ENCODE measurements at regions not wholly inside any gene's neighbourhood (a gene's known extent, or its start where the extent isn't known, plus 50 kb on each side); places are given as distances from the start of the nearest gene placed in this dataset.

DNA sequence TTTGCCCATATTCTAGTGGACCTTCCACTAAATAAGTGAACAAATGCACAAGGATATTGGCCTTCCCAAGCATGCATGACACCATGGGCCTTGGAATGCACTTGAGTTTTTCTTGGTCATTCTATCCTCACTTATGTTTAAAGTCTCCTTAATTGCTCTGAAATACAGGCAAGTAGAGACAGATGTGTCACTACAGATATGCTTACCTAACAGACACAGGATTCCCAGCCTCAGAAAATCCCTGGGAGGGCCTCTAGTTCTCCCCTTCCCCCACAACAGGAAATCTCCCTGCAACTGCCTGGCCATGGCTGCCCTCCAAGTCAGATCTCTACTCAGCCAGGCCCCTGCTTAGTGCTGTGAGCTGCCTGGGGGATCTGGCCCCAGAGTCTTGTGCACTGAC lies 445.2 kb downstream of the IRS1 start:
- Histone ChIP-seq H3K9me3 (ENCODE audit: low read length) (no peaks in the 10 kb centered on the region), H3K4me2 (ENCODE audit: low read length) (no peak overlapping the region), H3K4me3 (ENCODE audit: low read depth, low read length, poor library complexity, severe bottlenecking) (no peak overlapping the region), H3K9ac (ENCODE audit: low read length) (no peak overlapping the region), H3K36me3 (ENCODE audit: insufficient read depth, low read length) (no peaks in the 10 kb centered on the region), H3K27ac (ENCODE audit: low read depth, low read length, poor library complexity, severe bottlenecking) (no peak overlapping the region), H2AFZ (ENCODE audit: low read length) (no peak overlapping the region), H3K27me3 (ENCODE audit: insufficient read depth, low read length) (no peaks in the 10 kb centered on the region), H3F3A (ENCODE audit: insufficient read depth, low read length) (no peaks in the 10 kb centered on the region), H3K9me2 (ENCODE audit: low read depth, low read length) (no peaks in the 10 kb centered on the region), H4K20me1 (ENCODE audit: insufficient read depth, low read length) (no peaks in the 10 kb centered on the region), H3K79me2 (ENCODE audit: insufficient read depth, low read length) (no peaks in the 10 kb centered on the region), H3K4me1 (ENCODE audit: insufficient read depth, low read length, severe bottlenecking) (no peaks in the 10 kb centered on the region)
- TF ChIP-seq, protein P1, sequence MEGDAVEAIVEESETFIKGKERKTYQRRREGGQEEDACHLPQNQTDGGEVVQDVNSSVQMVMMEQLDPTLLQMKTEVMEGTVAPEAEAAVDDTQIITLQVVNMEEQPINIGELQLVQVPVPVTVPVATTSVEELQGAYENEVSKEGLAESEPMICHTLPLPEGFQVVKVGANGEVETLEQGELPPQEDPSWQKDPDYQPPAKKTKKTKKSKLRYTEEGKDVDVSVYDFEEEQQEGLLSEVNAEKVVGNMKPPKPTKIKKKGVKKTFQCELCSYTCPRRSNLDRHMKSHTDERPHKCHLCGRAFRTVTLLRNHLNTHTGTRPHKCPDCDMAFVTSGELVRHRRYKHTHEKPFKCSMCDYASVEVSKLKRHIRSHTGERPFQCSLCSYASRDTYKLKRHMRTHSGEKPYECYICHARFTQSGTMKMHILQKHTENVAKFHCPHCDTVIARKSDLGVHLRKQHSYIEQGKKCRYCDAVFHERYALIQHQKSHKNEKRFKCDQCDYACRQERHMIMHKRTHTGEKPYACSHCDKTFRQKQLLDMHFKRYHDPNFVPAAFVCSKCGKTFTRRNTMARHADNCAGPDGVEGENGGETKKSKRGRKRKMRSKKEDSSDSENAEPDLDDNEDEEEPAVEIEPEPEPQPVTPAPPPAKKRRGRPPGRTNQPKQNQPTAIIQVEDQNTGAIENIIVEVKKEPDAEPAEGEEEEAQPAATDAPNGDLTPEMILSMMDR (IDR thresholded peaks at IDR 0.05; ENCODE audit: low read length): no peak
- no peak for TF ChIP-seq EZH2 (IDR thresholded peaks at IDR 0.05; ENCODE audit: borderline replicate concordance, low read length)

DNA sequence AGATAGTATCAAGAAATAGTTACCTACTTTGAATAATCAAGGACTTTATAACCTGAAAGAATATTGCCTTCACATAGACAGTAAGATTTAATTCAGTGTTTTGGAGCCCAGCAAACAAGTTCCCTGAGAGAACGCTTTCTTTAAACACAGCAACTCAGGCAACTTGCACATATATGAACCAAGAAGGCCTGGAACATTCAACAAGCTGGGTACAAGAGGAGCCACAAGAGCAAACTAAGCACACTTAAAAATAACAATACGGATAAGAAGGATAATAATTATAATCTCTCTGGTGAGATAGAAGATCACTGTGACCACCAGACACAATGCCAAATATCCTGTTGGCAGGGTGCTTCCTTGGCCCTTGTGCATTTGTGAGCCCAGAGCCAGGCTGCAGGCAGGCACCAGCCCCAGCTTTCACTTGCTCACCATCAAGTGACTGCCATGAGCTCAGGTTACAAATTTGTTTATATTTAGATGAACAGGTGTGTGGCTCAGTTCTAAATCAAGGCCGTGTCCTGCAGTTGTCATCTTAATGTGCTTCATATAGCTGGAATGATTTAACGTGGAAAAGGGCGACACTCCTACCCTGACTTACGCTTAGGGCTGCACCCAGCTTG lies 446.6 kb downstream of the IRS1 start:
- no peak overlapping the region for H2AFZ ChIP-seq (ENCODE audit: low read length)
- H3K27ac ChIP-seq (ENCODE audit: low read depth, low read length, poor library complexity, severe bottlenecking): no peak overlapping the region
- H3K9ac ChIP-seq (ENCODE audit: low read length): no peak overlapping the region
- no peaks in the 10 kb centered on the region for H3K9me3 ChIP-seq (ENCODE audit: low read length)
- H3K4me2 ChIP-seq (ENCODE audit: low read length): no peak overlapping the region
- no peak overlapping the region for H3K4me3 ChIP-seq (ENCODE audit: low read depth, low read length, poor library complexity, severe bottlenecking)
- no peaks in the 10 kb centered on the region for H3K27me3 ChIP-seq (ENCODE audit: insufficient read depth, low read length)
- no peak for TF ChIP-seq EZH2 (IDR thresholded peaks at IDR 0.05; ENCODE audit: borderline replicate concordance, low read length)
- H3K79me2 ChIP-seq (ENCODE audit: insufficient read depth, low read length): no peaks in the 10 kb centered on the region
- no peaks in the 10 kb centered on the region for H3F3A ChIP-seq (ENCODE audit: insufficient read depth, low read length)
- no peaks in the 10 kb centered on the region for H3K9me2 ChIP-seq (ENCODE audit: low read depth, low read length)
- no peaks in the 10 kb centered on the region for H3K36me3 ChIP-seq (ENCODE audit: insufficient read depth, low read length)
- H4K20me1 ChIP-seq (ENCODE audit: insufficient read depth, low read length): no peaks in the 10 kb centered on the region
- no peaks in the 10 kb centered on the region for H3K4me1 ChIP-seq (ENCODE audit: insufficient read depth, low read length, severe bottlenecking)

DNA sequence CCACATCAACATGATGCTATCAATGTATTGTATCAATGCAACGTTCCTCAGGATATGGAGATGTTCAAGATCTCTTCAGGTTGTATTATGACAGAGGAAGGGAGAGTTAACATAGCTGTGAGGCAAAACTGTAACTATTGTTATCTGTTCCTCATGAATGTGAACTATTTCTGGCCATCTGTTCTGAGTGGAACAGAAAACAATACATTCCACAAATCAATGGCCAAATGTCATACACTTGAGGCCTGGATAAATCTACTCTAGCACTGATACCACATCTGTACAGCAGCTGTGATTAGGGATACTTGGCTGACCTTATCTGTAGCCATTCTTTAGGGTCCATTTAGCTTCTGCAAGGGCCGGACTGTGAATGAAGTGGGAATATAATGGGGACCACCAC lies 447.9 kb downstream of the IRS1 start:
- Histone ChIP-seq H3K27me3 (ENCODE audit: insufficient read depth, low read length) (no peaks in the 10 kb centered on the region), H3F3A (ENCODE audit: insufficient read depth, low read length) (no peaks in the 10 kb centered on the region), H3K9ac (ENCODE audit: low read length) (no peak overlapping the region), H3K4me2 (ENCODE audit: low read length) (no peak overlapping the region), H3K27ac (ENCODE audit: low read depth, low read length, poor library complexity, severe bottlenecking) (no peak overlapping the region), H3K36me3 (ENCODE audit: insufficient read depth, low read length) (no peaks in the 10 kb centered on the region), H3K9me3 (ENCODE audit: low read length) (no peaks in the 10 kb centered on the region), H4K20me1 (ENCODE audit: insufficient read depth, low read length) (no peaks in the 10 kb centered on the region), H3K79me2 (ENCODE audit: insufficient read depth, low read length) (no peaks in the 10 kb centered on the region), H2AFZ (ENCODE audit: low read length) (no peak overlapping the region), H3K4me1 (ENCODE audit: insufficient read depth, low read length, severe bottlenecking) (no peaks in the 10 kb centered on the region), H3K4me3 (ENCODE audit: low read depth, low read length, poor library complexity, severe bottlenecking) (no peak overlapping the region), H3K9me2 (ENCODE audit: low read depth, low read length) (no peaks in the 10 kb centered on the region)
- TF ChIP-seq EZH2 (IDR thresholded peaks at IDR 0.05; ENCODE audit: borderline replicate concordance, low read length): no peak
- TF ChIP-seq, protein P1 (IDR thresholded peaks at IDR 0.05; ENCODE audit: low read length): no peak

DNA sequence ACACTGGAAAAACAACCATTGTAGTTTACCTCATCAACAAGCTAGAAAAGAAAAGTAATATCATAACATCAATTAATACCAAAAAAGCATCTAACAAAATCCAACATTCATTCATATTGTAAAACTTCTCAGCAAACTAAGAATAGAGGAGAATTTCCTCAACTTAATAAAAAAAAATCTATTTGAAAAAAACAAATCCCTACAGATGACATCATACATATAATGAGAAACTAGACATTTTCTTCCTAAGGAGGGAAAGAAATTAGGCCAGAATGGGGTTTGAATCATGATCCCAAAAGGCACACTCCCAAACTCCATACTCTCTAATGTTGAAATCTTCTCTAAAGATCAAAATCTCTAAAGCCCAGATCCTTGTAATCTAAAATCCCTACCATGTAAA lies 460.0 kb downstream of the IRS1 start:
- H3K9ac ChIP-seq (ENCODE audit: low read length): no peak overlapping the region
- no peaks in the 10 kb centered on the region for H4K20me1 ChIP-seq (ENCODE audit: insufficient read depth, low read length)
- no peak for TF ChIP-seq EZH2 (IDR thresholded peaks at IDR 0.05; ENCODE audit: borderline replicate concordance, low read length)
- TF ChIP-seq, protein P1 (IDR thresholded peaks at IDR 0.05; ENCODE audit: low read length): no peak
- no peaks in the 10 kb centered on the region for H3K79me2 ChIP-seq (ENCODE audit: insufficient read depth, low read length)
- H3K4me3 ChIP-seq (ENCODE audit: low read depth, low read length, poor library complexity, severe bottlenecking): no peak overlapping the region
- H3K4me2 ChIP-seq (ENCODE audit: low read length): no peak overlapping the region
- H3F3A ChIP-seq (ENCODE audit: insufficient read depth, low read length): no peaks in the 10 kb centered on the region
- no peaks in the 10 kb centered on the region for H3K9me3 ChIP-seq (ENCODE audit: low read length)
- H3K36me3 ChIP-seq (ENCODE audit: insufficient read depth, low read length): no peaks in the 10 kb centered on the region
- H3K9me2 ChIP-seq (ENCODE audit: low read depth, low read length): no peaks in the 10 kb centered on the region
- no peak overlapping the region for H3K27ac ChIP-seq (ENCODE audit: low read depth, low read length, poor library complexity, severe bottlenecking)
- no peak overlapping the region for H2AFZ ChIP-seq (ENCODE audit: low read length)
- H3K27me3 ChIP-seq (ENCODE audit: insufficient read depth, low read length): no peaks in the 10 kb centered on the region
- no peaks in the 10 kb centered on the region for H3K4me1 ChIP-seq (ENCODE audit: insufficient read depth, low read length, severe bottlenecking)

Measured in OCI-LY1 (cell line).